RWPE1 (cell line): ENCODE measurements at regions not wholly inside any gene's neighbourhood (a gene's known extent, or its start where the extent isn't known, plus 50 kb on each side); places are given as distances from the start of the nearest gene placed in this dataset.

ENCODE experiments used
- CTCF ChIA-PET: fragments of 350-600 bp; sonication (Branson Sonifier 250); formaldehyde crosslinking; extraction: SDS; loops from one replicate; lab custom pipeline; 2021; lab: Yijun Ruan, JAX
- POLR2A ChIA-PET: fragments of 400-600 bp; formaldehyde crosslinking; extraction: SDS; loops from one replicate; lab custom pipeline; 2020; ENCODE audit warnings: antibody characterized with exemption; ENCODE audit not compliant: low non-redundant PET; lab: Yijun Ruan, JAX
- DNase-seq: peaks from one replicate; pipeline ENCODE4 v3.0.0; 2012; ENCODE audit warnings: low spot score
- H3K27ac ChIP-seq: fragments of 450-650 bp; 2 replicates; pipeline ENCODE4 v1.5.1; 2017
- TF ChIP-seq, protein P1 (sequence below): fragments of 450-650 bp; conservative IDR thresholded peaks from 2 replicates; pipeline ENCODE4 v1.5.1; 2017; ENCODE audit warnings: low read depth, mild to moderate bottlenecking

DNA sequence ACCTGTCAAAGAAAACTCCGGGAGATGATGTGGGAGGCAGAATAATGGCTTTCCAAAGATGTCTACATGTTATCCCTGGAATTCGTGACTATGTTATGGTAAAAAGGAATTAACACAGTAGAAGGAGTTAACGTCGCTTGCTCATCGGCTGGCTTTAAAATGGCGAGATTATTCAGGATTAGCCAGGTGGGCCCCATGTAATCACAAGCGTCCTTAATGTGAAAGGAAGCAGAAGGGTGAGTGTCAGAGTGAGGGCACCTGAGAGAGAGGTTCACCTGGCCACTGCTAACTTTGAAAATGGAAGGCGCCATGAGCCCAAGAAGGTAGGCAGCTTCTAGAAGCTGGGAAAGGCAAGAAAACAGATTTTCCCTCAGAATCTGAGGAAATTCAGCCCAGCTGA lies 557.2 kb downstream of the EPHB1 start:
- TF ChIP-seq, protein P1, sequence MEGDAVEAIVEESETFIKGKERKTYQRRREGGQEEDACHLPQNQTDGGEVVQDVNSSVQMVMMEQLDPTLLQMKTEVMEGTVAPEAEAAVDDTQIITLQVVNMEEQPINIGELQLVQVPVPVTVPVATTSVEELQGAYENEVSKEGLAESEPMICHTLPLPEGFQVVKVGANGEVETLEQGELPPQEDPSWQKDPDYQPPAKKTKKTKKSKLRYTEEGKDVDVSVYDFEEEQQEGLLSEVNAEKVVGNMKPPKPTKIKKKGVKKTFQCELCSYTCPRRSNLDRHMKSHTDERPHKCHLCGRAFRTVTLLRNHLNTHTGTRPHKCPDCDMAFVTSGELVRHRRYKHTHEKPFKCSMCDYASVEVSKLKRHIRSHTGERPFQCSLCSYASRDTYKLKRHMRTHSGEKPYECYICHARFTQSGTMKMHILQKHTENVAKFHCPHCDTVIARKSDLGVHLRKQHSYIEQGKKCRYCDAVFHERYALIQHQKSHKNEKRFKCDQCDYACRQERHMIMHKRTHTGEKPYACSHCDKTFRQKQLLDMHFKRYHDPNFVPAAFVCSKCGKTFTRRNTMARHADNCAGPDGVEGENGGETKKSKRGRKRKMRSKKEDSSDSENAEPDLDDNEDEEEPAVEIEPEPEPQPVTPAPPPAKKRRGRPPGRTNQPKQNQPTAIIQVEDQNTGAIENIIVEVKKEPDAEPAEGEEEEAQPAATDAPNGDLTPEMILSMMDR, result no peak
- no peak overlapping the region for H3K27ac ChIP-seq
- no peak for DNase-seq
- ChIA-PET POLR2A (no interaction called here), CTCF (no interaction called here)

DNA sequence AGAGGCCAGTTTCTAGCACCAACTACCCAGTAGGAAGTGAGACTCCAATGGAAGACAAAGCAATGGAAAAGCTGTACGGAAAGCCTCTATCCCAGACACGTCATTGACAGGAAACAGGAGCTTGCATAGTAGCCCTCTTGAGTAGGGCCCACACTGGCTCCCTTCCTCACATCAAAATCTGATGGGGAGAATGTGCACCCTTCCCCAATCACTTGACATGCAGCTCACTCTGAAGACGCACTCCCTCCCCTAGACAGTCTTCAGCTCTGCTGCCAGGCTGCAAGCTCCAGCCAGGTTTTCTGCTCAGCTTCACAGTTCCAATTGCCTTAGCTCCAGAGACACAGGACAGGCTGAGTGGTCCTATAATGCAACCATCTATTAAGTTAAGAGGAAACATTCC lies 567.8 kb downstream of the EPHB1 start:
- ChIA-PET POLR2A (no interaction called here), CTCF (interaction anchor here (0.7 kb wide), 1 partner anchor 26 kb away, joined by 3 read pairs; no protein-coding TSS in a partner anchor)
- no peak overlapping the region for H3K27ac ChIP-seq
- TF ChIP-seq, protein P1, result no peak
- no peak for DNase-seq

DNA sequence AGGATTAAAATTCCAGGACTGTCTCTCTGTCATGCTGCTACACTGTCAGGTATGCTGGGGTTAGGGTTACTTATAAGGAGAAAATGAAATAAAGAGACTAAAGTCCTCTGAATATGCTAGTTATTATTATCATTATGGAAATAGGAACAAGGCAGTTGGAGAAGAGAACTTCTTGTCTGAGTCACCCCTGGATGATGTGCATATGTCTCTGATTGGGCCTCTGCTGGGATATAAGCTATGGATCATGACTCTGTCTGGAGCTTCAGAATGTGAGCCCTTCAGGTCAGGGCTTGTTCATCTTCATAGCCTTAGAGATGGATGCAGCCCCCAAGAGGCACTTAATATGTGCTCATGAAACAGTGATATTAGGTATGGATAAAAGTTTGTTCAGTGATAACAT lies 569.6 kb downstream of the EPHB1 start:
- CTCF ChIA-PET, result no interaction called here
- TF ChIP-seq, protein P1, result no peak
- POLR2A ChIA-PET, result no interaction called here
- no peak for DNase-seq
- H3K27ac ChIP-seq, result no peak overlapping the region

DNA sequence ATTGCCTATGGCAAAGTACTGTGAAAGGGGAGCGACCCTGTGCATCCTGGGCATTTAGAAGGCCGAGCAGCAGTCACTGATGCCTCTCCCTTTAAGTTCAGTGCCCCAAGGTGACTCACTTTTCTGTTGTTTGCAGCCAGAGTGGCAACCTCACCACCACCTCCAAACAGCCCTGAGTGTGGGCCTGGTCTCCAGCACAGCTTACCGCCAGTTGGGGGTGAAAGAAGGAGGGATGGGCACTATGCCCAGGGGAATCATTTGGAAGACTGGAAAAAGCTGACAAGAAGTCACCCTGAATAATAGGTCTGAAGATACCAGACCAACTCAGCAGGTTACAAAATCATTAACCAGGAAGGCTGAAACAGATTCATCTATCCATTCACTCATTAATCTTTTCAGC lies 571.8 kb downstream of the EPHB1 start:
- ChIA-PET POLR2A (no interaction called here), CTCF (interaction anchor here (0.6 kb wide), 1 partner anchor 153 kb away, joined by 3 read pairs; no protein-coding TSS in a partner anchor)
- no peak for DNase-seq
- H3K27ac ChIP-seq, result no peak overlapping the region
- TF ChIP-seq, protein P1, result no peak

DNA sequence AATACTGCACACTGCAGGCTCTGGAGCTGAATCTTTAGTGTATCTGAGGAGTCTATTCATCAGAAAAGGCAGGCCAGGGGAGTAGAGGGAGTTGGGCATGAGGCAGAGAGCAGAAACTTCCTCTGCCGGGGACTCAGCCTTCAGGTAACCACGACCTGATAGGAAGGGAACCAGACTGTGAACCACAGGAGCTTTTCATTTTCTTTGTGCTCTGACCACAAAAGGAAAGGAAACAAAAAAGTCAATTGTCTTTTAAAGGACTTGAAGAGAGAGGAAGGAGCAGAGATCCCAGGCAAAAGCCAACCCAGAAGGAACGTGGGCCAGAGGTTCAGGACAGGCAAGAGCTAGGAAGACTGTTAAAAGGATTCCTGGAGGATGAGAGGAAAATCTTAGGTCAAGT lies 573.3 kb downstream of the EPHB1 start:
- no peak overlapping the region for H3K27ac ChIP-seq
- CTCF ChIA-PET, result no interaction called here
- POLR2A ChIA-PET, result no interaction called here
- DNase-seq, result no peak
- TF ChIP-seq, protein P1, result no peak

DNA sequence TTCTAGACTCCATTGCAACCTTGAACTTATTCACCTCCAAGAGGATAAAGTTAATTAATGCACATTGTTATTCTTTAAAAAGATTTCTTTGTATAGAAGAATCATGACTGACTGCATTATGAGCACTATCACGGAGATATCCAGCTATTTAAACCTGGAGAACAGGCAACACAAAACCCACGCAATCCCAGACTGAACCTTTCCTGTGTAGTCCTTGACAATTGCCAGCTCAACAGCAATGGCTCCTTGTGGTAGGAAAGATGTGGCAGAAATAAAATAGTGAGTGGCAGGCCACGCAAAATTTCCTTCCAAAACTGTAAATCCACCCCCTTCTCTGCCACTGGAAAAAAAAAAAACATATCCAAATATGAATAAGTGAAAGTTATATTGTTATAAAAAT lies 573.7 kb downstream of the EPHB1 start:
- ChIA-PET CTCF (no interaction called here), POLR2A (no interaction called here)
- TF ChIP-seq, protein P1, result no peak

DNA sequence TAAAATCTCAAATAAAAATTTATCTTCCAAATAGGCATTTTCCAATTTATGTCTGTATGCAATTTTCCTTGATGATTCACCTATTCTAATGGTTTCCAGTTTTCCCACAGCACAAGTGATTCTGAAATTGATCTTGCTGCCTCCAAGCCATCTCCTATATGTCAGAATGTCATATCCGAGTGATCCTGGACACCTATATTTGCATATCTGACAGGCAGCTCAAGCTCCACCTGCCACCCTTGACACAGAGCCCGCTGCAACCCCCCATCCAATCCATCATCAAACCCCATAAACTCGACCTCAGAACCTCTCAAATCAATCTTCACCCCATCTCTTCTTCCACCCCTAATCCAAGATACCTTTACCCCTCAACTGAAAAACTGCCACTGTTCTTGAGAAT lies 579.5 kb downstream of the EPHB1 start:
- POLR2A ChIA-PET, result no interaction called here
- CTCF ChIA-PET, result no interaction called here
- TF ChIP-seq, protein P1, result no peak
- DNase-seq, result no peak
- no peak overlapping the region for H3K27ac ChIP-seq

More for the DNA sequence above, 573.7 kb downstream of the EPHB1 start:
- no peak overlapping the region for H3K27ac ChIP-seq
- no peak for DNase-seq
